SK-MEL-5 (cell line): ENCODE measurements at regions not wholly inside any gene's neighbourhood (a gene's known extent, or its start where the extent isn't known, plus 50 kb on each side); places are given as distances from the start of the nearest gene placed in this dataset.
A peak's percentile ranks its signal among the peaks of the same experiment; 100 is the strongest.
"Not testable (repeated sequence)": the region's sequence is repeated elsewhere in the genome, so short reads cannot be mapped to it uniquely, and the experiment has no call there.

ENCODE experiments used
- DNase-seq: peaks from one replicate; pipeline ENCODE4 v3.0.0-alpha.2; 2016; ENCODE audit warnings: low read depth, low spot score
- in situ Hi-C: cut with HindIII; loops from 2 replicates; pipeline ENCODE4 v1.10.0; 2016; ENCODE audit warnings: low sequenced_read_pairs, high pct_unique_total_duplicates, low pct_unique_long_range_greater_than_20kb

GRCh38 chr2:224145751-224146355, 106.8 kb upstream of the SERPINE2 start:
- in situ Hi-C loops, result no loop called here
- peak; percentile 80 for DNase-seq

GRCh38 chr2:224143526-224143925, 104.4 kb upstream of the SERPINE2 start:
- DNase-seq, result no peak
- in situ Hi-C loops, result no loop called here

DNA sequence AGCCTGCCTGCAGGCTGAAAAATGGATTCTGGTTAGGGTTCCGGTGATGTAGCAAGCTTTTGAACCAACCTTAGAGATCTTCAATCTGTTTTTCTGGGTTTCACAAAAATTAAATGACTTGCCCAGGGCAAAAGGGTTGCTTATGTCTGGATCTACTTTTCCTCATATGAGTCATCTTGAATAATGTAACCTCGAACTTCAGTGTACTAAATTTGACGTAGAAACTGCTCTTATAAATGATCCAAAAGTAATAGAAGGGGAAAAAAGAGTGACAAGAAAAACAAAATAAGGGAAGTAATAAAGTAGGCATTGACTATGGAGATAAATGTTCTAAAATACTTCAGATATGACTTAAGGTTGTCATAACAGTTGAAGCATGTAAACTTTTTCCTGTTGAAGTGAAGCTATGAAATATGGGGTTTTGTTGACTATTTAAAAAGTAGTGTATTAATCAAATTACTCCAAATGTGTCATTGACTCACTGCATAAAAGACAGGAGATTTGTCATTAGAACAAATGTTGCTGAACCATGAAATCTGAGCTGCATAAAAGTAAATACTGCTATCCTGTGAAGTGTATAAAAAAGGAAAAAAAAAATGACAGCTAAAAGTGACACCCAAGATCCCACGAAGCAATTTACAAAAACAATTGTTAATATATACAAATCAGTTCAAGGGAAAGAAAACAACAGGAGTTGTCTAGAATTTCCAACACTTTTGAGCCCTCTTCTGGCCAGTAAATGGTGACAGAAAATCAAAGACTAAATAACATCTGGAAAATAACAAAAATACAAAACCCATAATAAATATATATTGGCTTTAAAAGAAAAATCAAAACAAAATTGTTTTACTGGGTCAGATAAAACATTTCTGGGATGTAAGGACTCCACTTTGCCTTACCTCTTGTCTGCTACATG, 103.6 kb upstream of the SERPINE2 start:
- in situ Hi-C loops, result no loop called here
- peak; percentile 53 for DNase-seq

GRCh38 chr2:224141304-224141703, 102.2 kb upstream of the SERPINE2 start:
- in situ Hi-C loops, result no loop called here
- DNase-seq, result no peak

DNA sequence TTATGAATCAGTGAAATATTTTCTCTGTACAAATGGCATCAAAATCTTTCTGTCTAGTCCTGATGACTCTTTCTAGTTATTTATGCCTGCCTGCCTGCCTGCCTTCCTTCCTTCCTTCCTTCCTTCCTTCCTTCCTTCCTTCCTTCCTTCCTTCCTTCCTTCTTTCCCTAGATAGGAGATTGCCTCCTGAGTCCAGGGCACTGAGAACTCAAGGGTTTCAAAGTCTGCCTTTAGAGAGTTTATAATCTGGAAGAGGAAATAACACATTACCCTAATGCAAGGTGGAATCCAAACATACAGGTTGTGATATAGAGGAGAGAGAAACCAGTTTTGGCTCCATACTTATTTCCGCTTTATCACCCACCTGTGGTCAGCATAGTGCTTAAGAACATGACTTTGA, 98.1 kb upstream of the SERPINE2 start:
- in situ Hi-C loops, result no loop called here
- no peak for DNase-seq

DNA sequence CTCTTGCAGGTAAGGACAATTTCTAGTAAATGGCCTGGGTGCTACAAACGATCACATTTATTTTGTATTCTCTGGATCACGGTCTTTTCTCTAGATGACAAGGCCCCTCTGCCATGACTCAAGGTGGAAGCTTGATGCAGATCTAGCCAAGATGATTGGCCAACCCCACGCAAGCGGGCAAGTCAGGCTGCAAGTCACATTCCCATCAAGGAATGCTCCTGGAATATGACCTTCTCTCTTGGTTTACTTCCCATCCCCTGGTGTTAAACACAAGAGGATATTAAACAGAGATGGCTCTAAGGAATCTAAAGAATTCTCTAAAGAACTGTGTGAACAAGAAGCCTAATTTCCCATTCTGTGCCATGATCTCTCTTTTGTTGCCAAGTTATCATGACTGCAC, 97.3 kb upstream of the SERPINE2 start:
- no peak for DNase-seq
- in situ Hi-C loops, result no loop called here

- in situ Hi-C loops, result no loop called here
- peak; percentile 68 for DNase-seq
Observed at GRCh38 chr2:224135881-224136280, 96.8 kb upstream of the SERPINE2 start.

DNA sequence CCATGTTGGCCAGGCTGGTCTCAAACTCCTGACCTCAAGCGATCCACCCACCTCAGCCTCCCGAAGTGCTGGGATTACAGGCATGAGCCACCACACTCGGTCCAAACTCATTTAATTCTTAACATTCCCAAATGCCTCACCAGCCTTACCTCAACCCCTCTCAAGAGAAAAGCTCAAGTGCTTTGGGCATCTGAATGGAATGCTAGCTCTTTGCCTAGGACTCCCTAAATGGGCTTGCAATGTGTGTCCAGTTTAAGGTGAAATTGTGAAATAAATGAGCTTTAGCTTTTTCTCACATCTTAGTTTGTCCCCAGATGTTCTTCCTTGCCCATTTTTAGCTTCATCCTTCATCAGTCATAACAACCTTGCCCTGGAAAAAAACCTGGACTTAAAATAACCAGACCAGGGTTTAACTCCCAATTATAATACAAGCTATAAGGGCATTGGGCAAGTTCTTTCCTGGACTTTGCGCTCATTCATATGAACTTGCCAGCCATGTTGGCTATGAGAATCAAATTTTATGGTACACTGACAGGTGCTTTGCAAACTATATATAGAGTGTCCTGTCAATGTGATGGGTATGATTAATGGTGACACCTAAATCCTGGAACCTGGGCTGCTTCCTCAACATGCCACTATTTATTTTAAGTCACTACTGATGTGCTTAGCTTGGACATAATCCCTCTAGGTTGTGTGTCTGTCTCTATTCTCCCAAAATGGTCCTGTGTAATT, 95.1 kb upstream of the SERPINE2 start:
- DNase-seq, result no peak
- in situ Hi-C loops, result no loop called here

DNA sequence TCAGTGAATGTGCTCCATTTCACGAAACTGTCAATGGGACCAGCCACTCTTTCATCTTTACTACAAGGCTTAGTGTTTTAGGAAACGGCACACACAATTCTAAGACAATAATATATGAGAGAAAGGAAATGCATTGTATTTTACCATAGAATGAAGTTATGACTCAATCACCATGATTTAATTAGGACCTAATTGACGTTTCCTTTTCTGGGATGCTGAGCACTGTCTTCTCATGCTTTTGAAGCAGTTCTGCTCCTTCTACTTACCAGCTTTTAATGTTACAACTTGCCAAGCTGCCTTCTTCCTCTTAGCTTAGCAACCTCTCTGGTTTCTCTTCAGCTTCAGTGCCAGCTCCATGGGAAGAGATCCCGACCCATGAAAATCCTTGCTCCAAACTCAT, 94.3 kb upstream of the SERPINE2 start:
- in situ Hi-C loops, result no loop called here
- DNase-seq, result no peak

DNA sequence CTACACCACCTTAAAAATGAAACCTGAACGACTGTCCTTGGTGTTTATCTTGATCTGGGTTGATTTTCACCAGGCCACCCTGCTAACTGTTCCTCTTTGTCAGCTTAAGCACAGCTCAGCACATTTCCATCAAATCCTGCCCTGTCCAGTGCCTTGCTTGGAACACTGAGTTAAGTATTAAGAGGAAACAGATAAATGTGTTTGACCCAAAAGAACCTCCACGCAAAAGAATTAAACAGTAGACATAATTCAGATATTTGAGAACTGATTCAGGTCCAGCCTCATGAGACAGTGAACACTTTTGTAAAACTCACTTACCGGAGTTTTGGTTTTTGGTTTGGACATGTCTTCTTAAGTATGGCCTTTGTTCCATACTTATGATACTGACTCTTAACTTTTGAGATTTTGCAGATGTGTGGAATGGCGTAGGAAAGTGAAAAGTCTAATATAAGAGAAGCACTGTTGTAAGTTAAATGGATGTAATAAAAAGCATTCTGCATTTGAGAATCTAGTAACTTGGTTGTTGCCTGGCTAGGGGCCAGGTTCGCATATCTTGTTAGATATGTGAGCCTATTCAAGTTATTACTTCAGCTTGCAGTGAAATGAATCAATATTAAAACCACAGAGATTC, 88.9 kb upstream of the SERPINE2 start:
- in situ Hi-C loops, result no loop called here
- DNase-seq, result no peak

DNA sequence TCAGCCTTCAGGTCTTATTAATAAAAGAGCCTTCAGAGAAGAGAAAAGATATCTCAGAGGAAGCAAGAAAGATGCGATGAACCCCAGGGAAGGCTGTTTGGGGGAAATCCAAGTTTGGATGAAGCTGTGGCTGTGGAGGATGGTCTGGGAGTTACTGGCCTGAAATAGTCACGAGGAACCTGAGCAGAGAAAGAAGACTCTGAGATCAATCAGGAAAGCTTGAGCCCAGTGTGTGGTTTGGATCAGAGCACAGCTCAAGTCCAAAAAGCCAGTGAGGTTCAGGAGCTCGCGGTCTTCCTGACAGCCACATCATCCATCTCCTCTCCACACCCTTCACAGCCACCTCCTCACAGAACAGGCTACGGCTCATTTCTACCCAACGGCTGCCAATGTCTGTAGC, 87.4 kb upstream of the SERPINE2 start:
- no peak for DNase-seq
- in situ Hi-C loops, result no loop called here

GRCh38 chr2:224126003-224126402, 86.9 kb upstream of the SERPINE2 start:
- in situ Hi-C loops, result no loop called here
- no peak for DNase-seq

DNA sequence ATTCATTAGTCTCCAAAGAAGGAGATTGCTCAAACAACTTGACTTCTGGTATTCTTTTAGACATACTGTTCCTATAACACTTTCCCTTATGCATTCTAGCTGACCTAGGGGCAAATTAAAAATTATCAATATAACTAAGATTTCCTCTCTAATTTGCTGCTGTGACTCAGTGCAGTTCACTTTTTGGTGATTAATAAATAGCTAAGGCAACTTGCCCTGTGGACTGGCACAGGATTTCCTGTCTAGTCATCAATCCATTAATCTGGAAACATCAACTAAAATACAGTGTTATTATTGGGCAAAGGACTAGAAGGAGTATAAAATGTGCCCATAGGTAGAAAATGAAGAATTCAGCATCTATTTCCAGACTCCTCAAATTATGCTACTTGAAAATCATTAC, 83.5 kb upstream of the SERPINE2 start:
- no peak for DNase-seq
- in situ Hi-C loops, result no loop called here

GRCh38 chr2:224121406-224122067, 82.5 kb upstream of the SERPINE2 start:
- no peak for DNase-seq
- in situ Hi-C loops, result no loop called here

DNA sequence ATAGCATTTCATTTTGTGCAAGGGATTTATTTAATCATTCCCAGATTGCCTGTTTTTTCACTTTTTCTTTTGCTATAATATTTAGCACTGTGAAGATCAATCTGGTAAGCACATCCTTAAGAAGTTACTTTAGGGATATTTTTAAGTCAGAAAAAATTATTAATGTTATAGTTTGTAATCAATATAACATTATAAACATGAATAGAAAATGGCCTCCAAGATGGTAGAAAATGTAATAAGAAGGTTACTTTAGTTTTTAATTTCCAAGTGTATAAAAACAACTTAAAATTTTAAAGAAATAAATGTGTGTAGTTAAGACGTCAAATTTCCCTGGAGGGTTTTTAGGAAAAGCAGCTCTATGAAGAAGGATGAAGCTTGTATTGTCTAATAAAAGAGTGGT, 81.9 kb upstream of the SERPINE2 start:
- no peak for DNase-seq
- in situ Hi-C loops, result no loop called here

- in situ Hi-C loops, DNase-seq: not testable (repeated sequence)
Observed at GRCh38 chr2:224119846-224120245, 80.8 kb upstream of the SERPINE2 start.

DNA sequence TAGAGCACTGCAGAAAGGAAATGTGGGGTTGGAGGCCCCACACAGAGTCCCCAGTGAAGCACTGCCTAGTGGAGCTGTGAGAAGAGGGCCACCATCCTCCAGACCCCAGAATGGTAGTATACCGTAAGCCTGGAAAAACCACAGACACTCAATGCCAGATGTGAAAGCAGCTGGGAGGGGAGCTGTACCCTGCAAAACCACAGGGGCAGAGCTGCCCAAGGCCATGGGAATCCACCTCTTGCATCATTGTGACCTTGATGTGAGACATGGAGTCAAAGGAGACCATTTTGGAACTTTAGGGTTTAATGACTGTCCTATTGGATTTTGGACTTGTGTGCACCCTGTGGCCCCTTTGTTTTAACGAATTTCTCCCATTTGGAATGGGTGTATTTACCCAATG, 75.3 kb upstream of the SERPINE2 start:
- no peak for DNase-seq
- in situ Hi-C loops, result no loop called here

DNA sequence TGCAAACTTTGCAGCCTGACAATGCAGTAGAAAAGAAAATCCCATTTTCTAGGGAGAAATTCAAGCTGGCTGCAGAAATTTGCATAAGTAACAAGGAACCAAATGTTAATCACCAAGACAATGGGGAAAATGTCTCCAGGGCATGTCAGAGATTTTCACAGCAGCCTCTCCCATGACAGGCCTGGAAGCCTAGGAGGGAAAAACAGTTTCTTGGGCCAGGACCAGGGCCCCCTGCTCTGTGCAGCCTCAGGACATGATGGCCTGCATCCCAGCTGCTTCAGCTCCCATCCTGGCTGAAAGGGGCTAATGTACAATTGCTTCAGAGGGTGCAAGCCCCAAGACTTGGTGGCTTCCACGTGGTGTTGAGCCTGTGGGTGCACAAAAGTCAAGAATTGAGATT, 74.8 kb upstream of the SERPINE2 start:
- DNase-seq, in situ Hi-C loops: not testable (repeated sequence)
